IgD-negative memory B cell (primary cell): ENCODE measurements at regions not wholly inside any gene's neighbourhood (a gene's known extent, or its start where the extent isn't known, plus 50 kb on each side); places are given as distances from the start of the nearest gene placed in this dataset.
A peak's percentile ranks its signal among the peaks of the same experiment; 100 is the strongest.
"Not testable (repeated sequence)": the region's sequence is repeated elsewhere in the genome, so short reads cannot be mapped to it uniquely, and the experiment has no call there.

Experiments used
- H3K27ac Mint-ChIP-seq, 3 donors: one replicate each; pipeline ENCODE4 v1.8.0; 2020 to 2022; ENCODE audit warnings: mild to moderate bottlenecking in 3 of 3, mixed read lengths in 3 of 3, moderate library complexity in 1 of 3
- H3K27me3 Mint-ChIP-seq: one replicate; pipeline ENCODE4 v1.8.0; 2021; ENCODE audit warnings: mixed read lengths
- H3K36me3 Mint-ChIP-seq: one replicate; pipeline ENCODE4 v1.8.0; 2020; ENCODE audit warnings: mild to moderate bottlenecking, mixed read lengths
- H3K4me1 Mint-ChIP-seq, 3 donors: one replicate each; pipeline ENCODE4 v1.8.0; 2020 to 2022; ENCODE audit warnings: mixed read lengths in 3 of 3, mild to moderate bottlenecking in 1 of 3
- H3K4me3 Mint-ChIP-seq, 4 donors: one replicate each; pipeline ENCODE4 v1.8.0; 2020 to 2022; ENCODE audit warnings: mild to moderate bottlenecking in 4 of 4, mixed read lengths in 4 of 4, moderate library complexity in 3 of 4
- H3K9me3 Mint-ChIP-seq, 3 donors: one replicate each; pipeline ENCODE4 v1.8.0; 2020 to 2021; ENCODE audit warnings: mixed read lengths in 3 of 3, mild to moderate bottlenecking in 1 of 3

GRCh38 chr7:4604456-4604940 lies 77.6 kb upstream of the FOXK1 start:
- Mint-ChIP-seq H3K36me3 (no peaks in the 10 kb centered on the region), H3K4me1 (no peaks in the 10 kb centered on the region), H3K9me3 (peaks cover 0 to 2% (median 0%) of the 10 kb centered on the region in 3 donors), H3K4me3 (no peak overlapping the region), H3K27ac (no peak overlapping the region), H3K27me3 (peaks cover 5% of the 10 kb centered on the region)

- peaks cover 0 to 3% (median 3%) of the 10 kb centered on the region in 3 donors for H3K4me1 Mint-ChIP-seq
- peaks cover 7% of the 10 kb centered on the region for H3K27me3 Mint-ChIP-seq
- H3K9me3 Mint-ChIP-seq = peaks cover 0 to 2% (median 0%) of the 10 kb centered on the region in 3 donors
- H3K36me3 Mint-ChIP-seq = peaks cover 2% of the 10 kb centered on the region
- no peak overlapping the region for H3K4me3 Mint-ChIP-seq
- no peak overlapping the region for H3K27ac Mint-ChIP-seq
These were observed 75.3 kb upstream of the FOXK1 start for GRCh38 chr7:4606797-4607196.

- Mint-ChIP-seq H3K4me1 (peaks cover 0 to 3% (median 3%) of the 10 kb centered on the region in 3 donors), H3K36me3 (peaks cover 2% of the 10 kb centered on the region), H3K9me3 (peaks cover 0 to 2% (median 0%) of the 10 kb centered on the region in 3 donors), H3K27ac (no peak overlapping the region), H3K27me3 (peaks cover 7% of the 10 kb centered on the region), H3K4me3 (no peak overlapping the region)
These were observed 74.8 kb upstream of the FOXK1 start for GRCh38 chr7:4607311-4607729.

DNA sequence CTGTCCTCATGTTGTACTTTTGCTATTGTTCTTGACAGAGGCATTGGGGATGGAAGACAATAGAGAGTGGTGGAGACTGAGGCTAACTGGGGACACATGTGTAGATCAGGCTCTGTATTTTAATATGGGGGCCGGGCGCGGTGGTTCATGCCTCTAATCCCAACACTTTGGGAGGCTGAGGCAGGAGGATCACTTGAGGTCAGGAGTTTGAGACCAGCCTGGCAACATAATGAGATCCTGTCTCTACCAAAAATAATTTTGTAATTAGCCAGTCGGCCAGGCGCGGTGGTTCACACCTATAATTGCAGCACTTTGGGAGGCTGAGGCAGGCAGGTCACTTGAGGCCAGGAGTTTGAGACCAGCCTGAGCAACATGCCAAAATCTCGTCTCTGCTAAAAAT lies 72.5 kb upstream of the FOXK1 start:
- H3K4me3 Mint-ChIP-seq, H3K9me3 Mint-ChIP-seq, H3K27ac Mint-ChIP-seq, H3K36me3 Mint-ChIP-seq: not testable (repeated sequence)
- peaks cover 14% of the 10 kb centered on the region for H3K27me3 Mint-ChIP-seq
- peaks cover 5 to 14% (median 9%) of the 10 kb centered on the region in 3 donors for H3K4me1 Mint-ChIP-seq

DNA sequence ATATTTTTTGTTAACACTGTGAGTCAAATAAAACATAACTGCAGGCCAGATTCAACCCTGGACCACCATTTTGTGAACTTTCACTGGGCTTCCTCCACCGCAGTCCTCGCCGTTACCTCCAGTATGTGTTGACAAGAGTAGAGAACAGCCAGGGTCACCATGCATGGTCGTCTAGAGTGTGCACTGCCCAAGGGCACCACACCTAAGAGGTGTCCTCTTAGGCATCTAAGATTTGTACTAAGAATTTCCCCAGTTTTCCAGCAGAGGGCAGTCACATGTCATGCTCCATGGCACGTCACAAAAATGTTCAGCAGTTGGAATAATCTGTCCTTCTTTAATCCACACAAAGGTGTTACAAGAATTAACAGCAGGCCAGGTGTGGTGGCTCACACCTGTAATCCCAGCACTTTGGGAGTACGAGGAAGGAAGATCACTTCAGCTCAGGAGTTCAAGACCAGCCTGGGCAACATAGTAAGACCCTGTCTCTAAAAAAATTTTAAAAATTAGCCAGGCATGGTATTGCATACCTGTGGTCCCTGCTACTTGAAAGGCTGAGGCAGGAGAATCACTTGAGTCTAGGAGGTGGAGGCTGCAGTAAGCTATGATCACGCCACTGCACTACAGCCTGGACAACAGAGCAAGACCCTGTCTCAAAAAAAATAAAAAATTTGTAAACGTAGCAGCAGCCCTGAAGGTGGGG lies 71.2 kb upstream of the FOXK1 start:
- Mint-ChIP-seq H3K27ac (peak overlapping the region in 1 of 3 donors; percentile 45), H3K27me3 (peaks cover 12% of the 10 kb centered on the region), H3K9me3 (no peaks in the 10 kb centered on the region), H3K4me1 (peaks cover 5 to 14% (median 10%) of the 10 kb centered on the region in 3 donors), H3K36me3 (peaks cover 2% of the 10 kb centered on the region), H3K4me3 (no peak overlapping the region)

DNA sequence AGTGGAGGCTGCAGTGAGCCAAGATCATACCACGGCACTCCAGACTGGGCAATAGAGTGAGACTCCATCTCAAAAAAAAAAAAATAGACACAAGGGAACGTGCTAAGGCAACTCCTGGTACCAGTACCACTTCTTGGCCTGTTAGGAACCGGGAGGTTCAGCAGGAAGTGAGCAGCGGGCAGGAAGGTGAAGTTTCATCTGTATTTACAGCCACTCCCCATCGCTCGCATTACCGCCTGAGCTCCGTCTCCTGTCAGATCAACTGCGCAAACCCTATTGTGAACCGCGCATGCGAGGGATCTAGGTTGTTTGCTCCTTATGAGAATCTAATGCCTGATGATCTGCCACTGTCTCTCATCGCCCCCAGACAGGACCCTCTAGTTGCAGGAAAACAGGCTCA lies 69.9 kb upstream of the FOXK1 start:
- Mint-ChIP-seq H3K36me3 (peaks cover 2% of the 10 kb centered on the region), H3K4me3 (no peak overlapping the region), H3K27ac (no peak overlapping the region), H3K4me1 (peaks cover 5 to 14% (median 10%) of the 10 kb centered on the region in 3 donors), H3K9me3 (no peaks in the 10 kb centered on the region), H3K27me3 (peaks cover 12% of the 10 kb centered on the region)

GRCh38 chr7:4612939-4613841 lies 68.9 kb upstream of the FOXK1 start:
- Mint-ChIP-seq H3K36me3 (peaks cover 2% of the 10 kb centered on the region), H3K27ac (peak overlapping the region in 1 of 3 donors; percentile 40), H3K27me3 (peaks cover 12% of the 10 kb centered on the region), H3K9me3 (no peaks in the 10 kb centered on the region), H3K4me3 (peak overlapping the region; percentile 10 to 79 (median 42)), H3K4me1 (peaks cover 5 to 14% (median 10%) of the 10 kb centered on the region in 3 donors)

DNA sequence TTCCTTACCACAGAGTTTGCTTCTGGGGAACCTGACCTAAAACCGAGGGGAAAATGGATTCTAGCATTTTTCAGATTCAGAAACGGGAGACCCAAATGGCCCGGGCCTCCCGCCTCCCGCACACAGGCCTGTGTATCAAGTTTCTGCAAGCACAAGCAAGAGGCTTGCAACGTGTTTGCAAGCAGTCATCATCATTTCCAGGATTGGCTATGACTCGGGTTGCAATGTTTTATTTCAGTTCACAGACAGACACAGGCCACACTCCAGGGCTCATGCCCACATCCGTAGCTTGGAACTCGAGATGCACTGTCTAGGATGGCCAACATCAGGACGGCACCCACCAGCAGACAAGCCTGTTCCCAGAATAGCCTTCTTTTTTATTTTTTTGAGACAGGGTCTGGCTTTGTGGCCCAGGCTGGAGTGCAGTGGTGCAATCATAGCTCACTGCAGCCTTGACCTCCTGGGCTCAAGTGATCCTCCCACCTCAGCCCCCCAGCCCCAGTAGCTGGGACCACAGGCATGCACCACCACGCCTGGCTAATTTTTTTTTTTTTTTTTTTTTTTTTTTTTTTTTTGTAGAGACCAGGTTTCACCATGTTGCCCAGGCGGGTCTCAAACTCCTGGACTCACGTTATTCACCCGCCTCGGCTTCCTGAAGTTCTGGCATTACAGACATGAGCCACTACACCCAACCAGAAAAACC lies 68.1 kb upstream of the FOXK1 start:
- H3K4me1 Mint-ChIP-seq = peaks cover 5 to 16% (median 10%) of the 10 kb centered on the region in 3 donors
- peaks cover 2% of the 10 kb centered on the region for H3K36me3 Mint-ChIP-seq
- H3K27ac Mint-ChIP-seq = no peak overlapping the region
- H3K4me3 Mint-ChIP-seq = peak overlapping the region in 1 of 4 donors; percentile 52
- no peaks in the 10 kb centered on the region for H3K9me3 Mint-ChIP-seq
- H3K27me3 Mint-ChIP-seq = peaks cover 12% of the 10 kb centered on the region

DNA sequence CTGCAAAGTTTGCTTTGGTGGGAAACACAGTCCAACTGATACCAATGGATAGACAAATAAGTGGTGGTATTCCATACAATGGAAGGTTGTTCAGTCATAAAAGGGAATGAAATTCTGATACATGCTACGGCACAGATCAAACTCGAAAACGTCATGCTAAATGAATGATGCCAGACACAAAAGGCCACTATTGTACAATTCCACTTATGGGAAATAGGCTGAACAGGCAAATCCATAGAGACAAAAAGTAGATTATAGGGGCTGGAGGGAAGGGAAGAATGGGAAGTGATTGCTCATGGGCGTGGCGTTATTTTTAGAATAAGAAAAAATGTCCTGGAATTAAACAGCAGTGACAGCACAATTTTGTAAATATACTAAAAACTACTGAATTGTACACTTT lies 66.0 kb upstream of the FOXK1 start:
- Mint-ChIP-seq H3K9me3 (peaks cover 0 to under 1% (median 0%) of the 10 kb centered on the region in 3 donors), H3K4me1 (peaks cover 5 to 18% (median 10%) of the 10 kb centered on the region in 3 donors), H3K36me3 (no peaks in the 10 kb centered on the region), H3K27ac (no peak overlapping the region), H3K4me3 (no peak overlapping the region), H3K27me3 (peaks cover 12% of the 10 kb centered on the region)

DNA sequence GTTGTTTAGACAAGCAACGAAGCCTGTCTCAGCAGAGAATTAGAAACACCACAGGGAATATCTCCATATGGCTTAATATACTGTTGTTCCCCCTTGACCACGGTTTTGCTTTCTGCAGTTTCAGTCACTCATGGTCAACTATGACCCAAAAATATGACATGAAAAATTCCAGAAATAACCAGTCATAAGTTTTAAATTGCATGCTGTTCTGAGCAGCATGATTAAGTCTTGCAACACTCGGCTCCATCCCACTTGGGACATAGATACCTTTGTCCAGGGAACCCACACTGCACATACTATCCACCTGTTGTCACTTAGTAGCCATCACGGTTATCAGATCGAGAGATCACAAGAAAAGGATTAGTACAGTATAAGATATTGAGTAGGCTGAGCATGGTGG lies 60.7 kb upstream of the FOXK1 start:
- Mint-ChIP-seq H3K4me3 (no peak overlapping the region), H3K27ac (no peak overlapping the region), H3K4me1 (peaks cover 0 to 13% (median 3%) of the 10 kb centered on the region in 3 donors), H3K27me3 (no peaks in the 10 kb centered on the region), H3K9me3 (peaks cover 0 to 10% (median 7%) of the 10 kb centered on the region in 3 donors), H3K36me3 (no peaks in the 10 kb centered on the region)

GRCh38 chr7:4626318-4626845 lies 55.7 kb upstream of the FOXK1 start:
- peaks cover 0 to 8% (median 7%) of the 10 kb centered on the region in 3 donors for H3K9me3 Mint-ChIP-seq
- no peak overlapping the region for H3K4me3 Mint-ChIP-seq
- no peak overlapping the region for H3K27ac Mint-ChIP-seq
- H3K27me3 Mint-ChIP-seq = peaks cover 5% of the 10 kb centered on the region
- no peaks in the 10 kb centered on the region for H3K36me3 Mint-ChIP-seq
- peaks cover 0 to 5% (median 0%) of the 10 kb centered on the region in 3 donors for H3K4me1 Mint-ChIP-seq

DNA sequence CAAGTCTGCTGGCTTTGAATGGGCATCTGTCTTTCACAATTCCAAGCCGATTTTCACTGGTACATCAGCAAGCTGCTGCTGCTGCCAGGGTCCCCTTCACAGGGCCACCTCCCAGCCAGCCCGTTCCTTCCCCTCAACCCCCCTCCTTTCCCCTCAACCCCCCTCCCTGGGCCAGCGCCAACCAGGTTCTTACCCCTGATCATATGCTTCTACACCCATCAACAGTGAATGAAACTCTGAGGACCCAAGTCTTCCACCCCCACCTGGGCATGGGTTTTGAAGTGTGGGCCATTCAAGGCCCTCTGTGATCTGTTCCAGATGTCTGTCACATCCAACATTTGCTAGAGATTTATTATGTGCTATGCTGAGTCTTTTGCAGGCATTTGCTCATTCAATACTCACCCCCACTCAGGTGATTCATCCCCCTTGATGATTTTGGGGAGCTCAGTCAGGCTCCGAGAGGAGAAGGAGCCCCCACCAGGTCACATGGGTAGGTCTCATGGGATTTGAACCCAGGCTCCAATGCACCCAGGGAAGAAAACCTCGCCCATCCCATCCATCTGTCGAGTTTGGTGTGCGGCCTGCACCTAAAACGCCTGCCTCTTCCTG lies 52.7 kb upstream of the FOXK1 start:
- Mint-ChIP-seq H3K27ac (no peak overlapping the region), H3K36me3 (no peaks in the 10 kb centered on the region), H3K27me3 (peaks cover 13% of the 10 kb centered on the region), H3K4me3 (no peak overlapping the region), H3K4me1 (peaks cover 0 to 7% (median 0%) of the 10 kb centered on the region in 3 donors), H3K9me3 (peaks cover 0 to 2% (median 0%) of the 10 kb centered on the region in 3 donors)

GRCh38 chr7:4631380-4632179 lies 50.5 kb upstream of the FOXK1 start:
- Mint-ChIP-seq H3K9me3 (no peaks in the 10 kb centered on the region), H3K27ac (peak overlapping the region in 1 of 3 donors; percentile 35)

More at GRCh38 chr7:4631380-4632179, 50.5 kb upstream of the FOXK1 start:
- Mint-ChIP-seq H3K36me3 (no peaks in the 10 kb centered on the region), H3K27me3 (peaks cover 13% of the 10 kb centered on the region), H3K4me3 (no peak overlapping the region), H3K4me1 (peaks cover 0 to 1% (median 0%) of the 10 kb centered on the region in 3 donors)
